Omental fat pad (tissue), 3 donors: ENCODE measurements at regions not wholly inside any gene's neighbourhood (a gene's known extent, or its start where the extent isn't known, plus 50 kb on each side); places are given as distances from the start of the nearest gene placed in this dataset.

Experiments used
- ATAC-seq: fragments of 150-250 bp; one replicate; pipeline ENCODE4 v1.9.1; 2016; ENCODE audit warnings: mild to moderate bottlenecking, moderate library complexity; ENCODE audit not compliant: low FRiP score
- DNase-seq: peaks from one replicate; pipeline ENCODE4 v3.0.0-alpha.2; 2019; ENCODE audit warnings: low spot score
- TF ChIP-seq, protein P1 (sequence below), 3 donors: fragments of 450-650 bp; IDR thresholded peaks; one replicate each; pipeline ENCODE4 v1.5.1; 2016 to 2017; ENCODE audit warnings: antibody characterized with exemption in 3 of 3, mild to moderate bottlenecking in 3 of 3, moderate library complexity in 2 of 3

DNA sequence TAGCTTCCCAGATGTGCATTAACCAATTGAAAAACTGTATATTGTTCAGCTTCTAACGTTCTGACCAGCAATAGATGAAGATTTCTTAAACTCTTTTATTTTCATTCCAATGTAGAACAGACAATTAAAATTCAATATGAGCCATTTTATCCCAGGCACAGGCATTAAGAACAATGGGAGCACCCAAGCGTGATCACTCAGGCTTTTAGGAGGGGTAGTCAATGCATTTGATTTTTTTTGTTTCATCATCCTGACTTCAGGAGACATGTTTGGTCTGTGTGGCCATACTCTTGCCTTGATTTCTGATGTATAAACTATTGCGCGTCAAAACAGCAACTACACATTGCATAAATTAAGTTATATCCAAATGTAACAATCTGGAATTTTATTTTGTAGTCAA lies 653.0 kb upstream of the RORB start:
- DNase-seq (no peak), ATAC-seq (no peak)
- TF ChIP-seq, protein P1, sequence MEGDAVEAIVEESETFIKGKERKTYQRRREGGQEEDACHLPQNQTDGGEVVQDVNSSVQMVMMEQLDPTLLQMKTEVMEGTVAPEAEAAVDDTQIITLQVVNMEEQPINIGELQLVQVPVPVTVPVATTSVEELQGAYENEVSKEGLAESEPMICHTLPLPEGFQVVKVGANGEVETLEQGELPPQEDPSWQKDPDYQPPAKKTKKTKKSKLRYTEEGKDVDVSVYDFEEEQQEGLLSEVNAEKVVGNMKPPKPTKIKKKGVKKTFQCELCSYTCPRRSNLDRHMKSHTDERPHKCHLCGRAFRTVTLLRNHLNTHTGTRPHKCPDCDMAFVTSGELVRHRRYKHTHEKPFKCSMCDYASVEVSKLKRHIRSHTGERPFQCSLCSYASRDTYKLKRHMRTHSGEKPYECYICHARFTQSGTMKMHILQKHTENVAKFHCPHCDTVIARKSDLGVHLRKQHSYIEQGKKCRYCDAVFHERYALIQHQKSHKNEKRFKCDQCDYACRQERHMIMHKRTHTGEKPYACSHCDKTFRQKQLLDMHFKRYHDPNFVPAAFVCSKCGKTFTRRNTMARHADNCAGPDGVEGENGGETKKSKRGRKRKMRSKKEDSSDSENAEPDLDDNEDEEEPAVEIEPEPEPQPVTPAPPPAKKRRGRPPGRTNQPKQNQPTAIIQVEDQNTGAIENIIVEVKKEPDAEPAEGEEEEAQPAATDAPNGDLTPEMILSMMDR (IDR thresholded peaks at IDR 0.05) = no peak

DNA sequence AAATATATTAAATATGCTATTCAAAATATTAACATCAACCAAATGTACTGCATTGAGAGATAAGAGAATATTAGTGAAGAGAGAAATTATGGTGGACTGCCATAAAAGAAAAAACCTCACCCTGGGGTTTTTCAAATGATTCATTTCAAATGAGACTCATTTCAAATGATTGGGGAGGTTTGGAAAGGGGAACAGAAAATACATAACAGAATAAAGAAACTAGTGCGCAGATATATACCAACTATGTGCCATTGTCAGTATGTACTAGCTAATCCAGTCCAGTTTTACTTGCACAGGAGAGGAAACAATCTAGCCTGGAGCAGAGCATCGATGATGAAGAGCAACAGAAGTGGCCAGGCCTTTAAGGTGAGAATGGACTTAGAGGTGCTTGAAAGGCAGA lies 651.6 kb upstream of the RORB start:
- no peak for ATAC-seq

DNA sequence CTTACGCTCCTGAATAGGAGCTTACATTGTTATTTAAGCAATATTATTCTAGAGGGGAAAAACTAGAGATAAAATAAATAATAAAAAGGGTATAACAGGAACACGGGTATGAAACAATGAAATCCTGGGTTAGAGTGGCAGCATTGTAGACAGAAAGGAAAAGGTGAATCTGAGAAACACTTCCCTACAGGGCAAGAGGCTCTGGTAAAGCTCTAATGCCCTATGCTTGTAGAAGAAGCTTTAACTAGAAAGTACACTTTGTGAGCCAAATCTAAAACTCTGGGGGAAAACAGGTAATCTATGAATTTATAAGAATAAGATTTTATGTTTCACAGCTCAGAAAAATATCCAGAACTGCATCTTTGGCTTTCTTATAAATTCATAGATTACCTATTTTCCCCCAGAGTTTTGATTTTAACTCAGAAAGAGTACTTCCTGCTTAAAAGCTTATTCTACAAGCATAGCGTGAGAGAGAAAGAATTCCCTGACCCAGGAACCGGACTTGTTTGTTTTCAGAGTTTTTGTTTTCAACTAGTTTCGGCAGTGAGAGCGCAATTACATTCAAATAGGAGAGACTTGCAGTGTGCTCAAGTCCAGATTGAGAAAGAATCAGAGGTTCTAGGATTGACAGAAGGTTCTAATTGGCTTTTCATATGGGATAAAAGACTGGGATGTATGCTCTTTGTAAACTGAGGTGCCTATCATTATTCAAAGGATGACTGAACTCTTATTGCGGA lies 651.0 kb upstream of the RORB start:
- ATAC-seq = no peak
- no peak for DNase-seq
- TF ChIP-seq, protein P1 (IDR thresholded peaks at IDR 0.05) = no peak

More for the DNA sequence above, 651.6 kb upstream of the RORB start:
- TF ChIP-seq, protein P1 (IDR thresholded peaks at IDR 0.05) = no peak
- DNase-seq = no peak

DNA sequence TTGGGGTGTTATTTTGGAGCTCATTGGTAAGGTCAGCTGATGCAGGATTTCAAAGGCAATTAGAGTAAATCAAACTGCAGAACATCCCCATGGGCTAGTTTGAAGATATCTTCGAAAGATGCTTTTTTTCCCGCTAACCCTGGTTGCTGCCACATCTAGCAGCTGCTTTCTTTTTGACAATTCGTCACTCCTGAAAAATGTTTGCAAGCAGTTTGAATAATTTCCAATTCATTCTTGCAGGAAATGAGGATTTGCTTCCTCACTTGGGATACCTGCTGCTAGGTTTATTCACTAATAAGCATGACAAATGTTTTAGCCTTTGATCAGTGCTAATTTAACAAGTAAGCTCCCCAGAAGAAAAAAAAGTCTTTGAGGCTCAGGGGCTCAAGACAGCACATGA lies 649.6 kb upstream of the RORB start:
- TF ChIP-seq, protein P1 (IDR thresholded peaks at IDR 0.05) = no peak
- ATAC-seq (no peak), DNase-seq (no peak)

DNA sequence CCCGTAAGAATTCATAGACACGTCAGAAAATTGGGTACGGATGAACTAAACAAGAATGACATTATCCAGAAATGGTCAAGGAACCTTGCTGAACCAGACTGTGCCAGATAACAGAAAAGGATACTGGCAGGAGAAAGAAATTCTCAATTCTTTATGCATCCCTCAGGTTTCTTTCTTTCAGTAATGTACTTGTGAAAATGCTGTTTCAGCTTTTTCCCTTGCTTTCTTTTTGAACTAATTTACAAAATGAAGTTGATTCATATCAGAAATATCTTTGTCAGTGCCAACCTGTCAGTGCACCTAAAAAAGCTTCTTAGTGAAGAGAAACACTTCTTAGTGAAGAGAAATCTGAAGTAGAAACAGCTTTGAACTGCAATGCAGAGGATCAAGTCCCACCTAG lies 643.6 kb upstream of the RORB start:
- ATAC-seq (no peak), DNase-seq (no peak)
- TF ChIP-seq, protein P1 (IDR thresholded peaks at IDR 0.05) = no peak

DNA sequence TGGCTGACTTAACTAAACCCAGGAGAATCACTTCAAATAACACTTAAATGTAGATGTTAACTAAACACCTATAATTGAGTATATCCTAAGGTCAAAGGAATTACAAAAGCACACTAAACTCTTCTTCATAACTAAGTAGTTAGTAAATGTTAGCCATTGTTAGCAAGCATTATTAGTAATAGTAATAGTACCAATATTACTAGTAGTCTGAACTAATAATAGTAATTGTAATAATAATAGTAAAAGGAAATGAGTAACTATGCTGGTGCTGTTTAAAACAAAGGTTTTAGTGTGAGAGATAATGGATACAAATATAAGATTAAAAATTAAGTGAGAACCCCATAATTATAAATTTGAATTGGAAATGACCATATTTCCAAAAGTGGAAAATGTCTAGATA lies 641.9 kb upstream of the RORB start:
- ATAC-seq = no peak
- TF ChIP-seq, protein P1 (IDR thresholded peaks at IDR 0.05) = no peak

DNA sequence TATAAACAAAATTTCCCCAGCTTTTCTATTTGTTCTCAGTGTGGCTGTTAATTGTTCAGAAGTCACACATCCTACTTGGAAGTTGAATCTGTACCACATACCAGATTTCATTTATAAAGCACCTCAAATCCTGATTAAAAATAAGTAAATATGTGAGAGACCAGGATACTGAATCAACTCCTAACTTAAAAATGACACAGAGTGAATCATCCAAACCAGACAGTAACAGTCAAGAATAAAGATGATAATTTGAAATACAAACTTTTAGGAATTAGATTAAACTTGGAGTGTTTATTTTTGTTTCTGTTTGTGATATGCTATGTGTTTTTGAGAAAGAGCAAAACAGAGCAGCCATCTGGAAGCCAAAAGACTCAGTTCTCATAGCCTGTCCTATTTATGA lies 633.2 kb upstream of the RORB start:
- TF ChIP-seq, protein P1 (IDR thresholded peaks at IDR 0.05) = no peak
- no peak for DNase-seq
- ATAC-seq = no peak

More for the DNA sequence above, 641.9 kb upstream of the RORB start:
- DNase-seq = no peak
